ENCODE measurements at regions not wholly inside any gene's neighbourhood (a gene's known extent, or its start where the extent isn't known, plus 50 kb on each side); places are given as distances from the start of the nearest gene placed in this dataset.

GRCh38 chr22:27267145-27267544 is 534.4 kb downstream of the MN1 start:
- no peak for DNase-seq

DNA sequence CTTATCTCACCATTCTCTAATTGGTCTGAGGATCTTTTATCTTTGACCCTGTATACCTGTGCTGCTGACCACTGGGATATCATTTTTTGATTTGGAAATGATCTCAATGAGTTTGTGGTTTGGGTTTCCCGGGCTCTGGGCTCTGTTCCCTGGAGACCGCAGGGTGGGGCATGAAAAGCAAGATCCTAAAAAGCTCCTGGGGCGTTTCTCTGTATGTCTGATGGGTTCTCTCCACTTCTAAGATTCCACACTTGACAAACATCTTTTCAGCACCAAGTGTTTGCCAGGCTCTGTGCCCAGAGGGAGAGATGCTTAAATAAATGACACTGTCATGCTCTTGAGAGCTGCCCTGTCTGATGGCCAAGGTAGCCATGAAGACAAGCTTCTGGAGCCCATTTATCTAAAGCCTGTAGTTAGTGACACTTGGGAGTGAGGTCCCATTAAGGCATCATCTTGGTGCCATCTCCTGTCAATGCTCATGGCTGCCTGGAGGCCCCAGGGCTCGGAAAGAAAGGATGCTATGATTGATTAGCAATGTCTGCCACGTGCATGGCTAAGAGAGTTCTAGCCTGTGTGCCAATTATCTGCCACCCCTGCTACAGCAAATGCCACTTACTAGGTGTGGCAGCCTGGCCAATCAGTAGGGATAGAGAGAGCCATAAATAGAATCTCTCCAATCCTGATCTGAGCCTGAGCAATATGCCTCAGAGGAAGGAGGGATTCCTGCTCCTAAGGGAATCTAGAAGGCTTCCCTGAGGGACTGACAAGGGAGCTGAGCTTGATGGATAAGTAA is 531.6 kb downstream of the MN1 start:
- no peak for DNase-seq

DNA sequence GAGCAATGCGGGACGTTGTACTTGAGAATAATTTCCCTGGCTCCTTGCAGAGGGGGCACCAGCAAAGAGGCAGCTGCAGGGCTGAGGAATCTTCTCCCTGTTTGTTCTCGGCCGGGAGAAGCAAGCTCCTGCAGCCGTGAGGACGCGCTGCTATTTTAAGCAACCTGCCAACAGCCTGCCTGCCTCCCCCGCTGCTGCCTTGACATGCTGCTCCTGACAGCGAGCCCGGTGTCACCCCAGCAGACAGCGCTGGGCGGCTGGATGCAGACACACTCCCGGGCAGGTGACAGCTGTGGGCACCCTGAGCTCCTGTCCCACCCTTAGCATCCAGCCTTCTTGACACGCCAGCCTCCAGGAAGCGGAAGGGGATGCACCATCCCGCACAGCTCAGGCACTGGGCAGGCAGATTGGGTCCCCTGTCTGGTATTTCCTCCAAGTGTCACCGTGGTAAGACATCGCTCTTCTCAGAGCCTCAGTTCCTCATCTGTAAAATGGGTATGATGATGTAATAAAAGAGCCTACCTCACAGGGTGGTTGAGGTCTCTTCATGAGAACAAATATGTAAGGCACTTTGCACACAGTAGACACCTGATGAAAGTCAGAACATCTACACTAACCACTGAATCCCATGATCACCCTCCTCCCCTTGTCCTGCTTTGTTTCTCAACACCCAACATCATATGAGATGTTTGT is 530.6 kb downstream of the MN1 start:
- no peak for DNase-seq

DNA sequence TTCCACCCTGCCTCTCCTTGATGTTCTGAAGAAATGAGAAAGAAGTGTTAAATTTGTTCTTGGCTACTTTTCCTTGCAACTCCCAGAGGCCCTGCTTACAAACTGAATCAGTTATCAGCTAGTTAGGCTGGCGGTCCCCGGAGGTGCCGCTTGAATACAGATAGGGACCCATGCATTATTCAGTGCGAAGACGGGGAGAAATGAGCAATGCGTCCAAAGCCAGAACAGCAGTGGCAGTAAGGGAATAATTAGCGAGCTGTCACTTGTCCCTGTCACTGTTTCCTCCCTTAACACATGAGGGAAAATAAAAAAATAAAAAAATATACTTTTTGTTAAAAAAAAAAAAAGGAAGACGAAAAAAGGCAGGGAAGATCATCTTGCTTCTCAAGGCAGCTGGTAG is 528.1 kb downstream of the MN1 start:
- no peak for DNase-seq

DNA sequence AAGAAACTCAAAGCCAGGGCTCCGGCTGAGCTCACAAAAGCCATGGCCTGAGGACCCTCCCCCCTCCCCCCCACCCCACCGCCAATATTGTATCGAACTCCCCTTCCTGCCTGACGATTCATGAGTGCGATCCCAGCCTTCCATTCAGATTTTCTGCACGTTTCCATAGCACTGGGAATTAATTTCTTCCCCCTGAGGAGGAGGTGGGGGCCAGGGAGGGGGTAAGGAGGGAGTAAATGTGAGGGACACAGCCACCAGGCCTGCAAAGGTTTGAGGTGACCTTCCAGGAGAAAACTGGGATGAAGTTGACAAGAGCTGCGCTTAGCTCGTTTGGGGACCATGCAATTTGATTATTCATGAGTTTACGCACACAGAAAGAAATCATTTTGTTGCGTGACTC is 527.7 kb downstream of the MN1 start:
- DNase-seq, result no peak

DNA sequence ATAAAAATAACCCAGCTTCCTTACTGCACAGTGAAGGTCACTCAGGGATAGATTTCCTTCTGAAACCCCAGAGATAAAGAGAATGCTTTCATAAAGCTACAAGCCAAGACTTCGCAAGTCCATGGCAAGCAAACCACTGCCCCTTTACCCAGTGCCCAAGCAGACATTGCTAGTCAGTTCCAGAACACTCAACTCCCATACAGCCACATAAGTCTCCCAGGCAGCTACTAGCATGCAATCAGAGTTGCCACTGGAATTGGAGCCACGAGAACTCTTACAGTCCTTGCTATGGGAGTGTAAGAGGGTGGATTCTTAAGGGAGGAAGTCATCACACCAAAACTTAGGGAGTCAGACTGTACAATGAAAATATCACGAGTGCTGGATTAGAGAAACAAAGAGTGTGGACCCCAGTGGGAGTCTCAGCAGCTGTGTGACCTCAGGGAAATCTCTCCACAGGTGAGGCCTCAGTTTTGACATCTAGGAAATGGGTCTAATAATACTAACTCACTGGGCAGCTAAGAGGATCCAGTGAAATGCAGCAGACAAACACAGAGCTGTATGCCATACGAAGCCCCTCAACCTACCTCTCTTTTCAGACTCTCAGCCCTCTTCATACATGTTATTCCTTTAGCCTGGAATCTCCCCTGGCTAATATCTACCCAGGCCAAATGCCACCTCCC is 526.6 kb downstream of the MN1 start:
- no peak for DNase-seq

- no peak for DNase-seq
These were observed 522.6 kb downstream of the MN1 start for GRCh38 chr22:27278946-27279345.

DNA sequence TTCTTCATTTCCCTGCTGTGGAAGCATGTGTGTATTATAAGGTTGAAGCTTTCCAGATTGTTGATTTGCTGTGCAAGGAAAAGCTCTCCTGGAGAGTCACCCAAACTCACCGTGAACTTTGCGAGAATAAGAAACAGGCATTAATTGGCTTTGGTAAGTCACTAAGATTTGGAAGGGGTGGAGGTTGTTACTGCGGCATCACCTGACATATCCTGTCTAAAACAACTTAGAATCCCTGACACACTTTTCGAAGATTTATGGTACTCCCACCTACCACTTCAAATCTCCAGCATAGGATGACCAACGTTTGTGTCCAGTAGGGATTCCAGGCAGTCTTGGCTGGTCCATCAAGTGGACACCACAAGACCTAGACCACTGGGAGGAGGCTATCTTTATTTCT is 518.3 kb downstream of the MN1 start:
- no peak for DNase-seq

- DNase-seq, result no peak
These were observed 517.8 kb downstream of the MN1 start for GRCh38 chr22:27283714-27284113.

DNA sequence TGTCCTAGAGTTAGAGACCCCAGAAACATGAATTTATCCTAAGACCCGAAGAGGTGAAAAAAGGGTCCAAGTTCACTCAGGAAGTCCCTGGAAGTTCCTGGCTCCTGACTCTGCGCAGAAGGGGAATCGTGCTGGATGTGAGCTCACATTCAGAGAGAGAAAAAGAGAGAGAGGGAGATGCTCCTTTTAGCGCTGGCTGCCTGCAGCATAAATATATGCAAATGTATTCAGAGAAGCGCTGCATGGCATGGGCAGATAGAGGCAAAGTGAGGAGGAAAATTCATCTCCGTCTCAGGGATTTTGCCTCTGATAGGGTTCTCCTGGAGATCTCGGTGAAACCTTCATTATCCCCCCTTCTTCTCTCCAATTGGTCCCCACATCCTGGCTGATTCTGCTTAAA is 517.2 kb downstream of the MN1 start:
- DNase-seq, result no peak

DNA sequence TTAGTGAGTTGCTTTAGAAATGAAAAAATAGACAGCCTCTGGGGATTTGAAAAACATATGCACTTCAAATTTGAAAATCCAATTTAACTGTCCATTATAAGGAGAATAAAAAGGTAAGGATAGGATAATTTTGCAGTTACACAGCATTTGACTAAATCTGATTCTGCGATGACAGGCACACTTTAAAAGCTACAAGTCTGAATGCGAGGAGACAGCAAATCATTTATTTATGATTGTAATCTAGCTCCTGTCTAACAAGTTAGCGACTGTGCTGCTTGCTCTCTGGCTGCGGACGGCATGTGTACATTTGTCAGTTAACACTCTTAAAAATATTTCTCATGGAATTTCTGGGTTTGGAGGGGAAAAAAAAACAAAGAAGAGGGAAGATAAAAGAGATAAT is 514.8 kb downstream of the MN1 start:
- DNase-seq, result no peak

DNA sequence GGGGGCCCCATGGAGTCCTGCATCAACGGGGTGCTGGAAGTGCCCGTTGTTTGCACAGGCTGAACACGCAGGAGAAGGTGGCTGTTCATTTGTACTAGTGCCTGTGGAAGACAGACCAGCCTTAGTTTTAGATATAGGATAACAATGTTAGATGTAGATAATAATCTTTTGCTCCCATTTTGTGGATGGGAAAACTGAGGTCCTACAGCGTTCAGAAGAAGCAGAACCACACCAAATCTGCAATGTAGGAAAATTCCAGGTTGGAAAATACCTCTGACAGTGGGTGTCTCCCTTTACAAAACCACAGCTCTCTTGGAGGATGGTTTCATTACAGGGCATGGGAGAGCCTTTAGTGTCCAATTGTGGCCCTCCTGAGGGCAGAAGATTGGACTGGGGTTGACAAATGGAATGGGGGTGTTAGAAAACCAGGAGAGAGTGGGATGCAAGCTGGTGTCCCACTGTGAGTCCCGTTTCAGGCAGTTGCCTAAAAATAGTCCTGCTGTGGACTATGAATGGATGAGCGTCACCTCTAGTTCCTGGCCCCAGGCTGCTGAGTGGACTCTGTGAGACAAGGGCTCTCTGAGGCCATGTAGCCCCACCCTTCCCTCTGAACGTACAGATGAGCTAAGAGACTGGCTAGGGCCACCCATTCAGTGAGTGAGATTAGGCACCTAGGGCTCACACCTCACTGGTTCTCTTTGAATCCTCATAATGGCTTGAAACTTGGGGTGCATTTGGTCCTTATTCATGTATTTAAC is 508.8 kb downstream of the MN1 start:
- no peak for DNase-seq

DNA sequence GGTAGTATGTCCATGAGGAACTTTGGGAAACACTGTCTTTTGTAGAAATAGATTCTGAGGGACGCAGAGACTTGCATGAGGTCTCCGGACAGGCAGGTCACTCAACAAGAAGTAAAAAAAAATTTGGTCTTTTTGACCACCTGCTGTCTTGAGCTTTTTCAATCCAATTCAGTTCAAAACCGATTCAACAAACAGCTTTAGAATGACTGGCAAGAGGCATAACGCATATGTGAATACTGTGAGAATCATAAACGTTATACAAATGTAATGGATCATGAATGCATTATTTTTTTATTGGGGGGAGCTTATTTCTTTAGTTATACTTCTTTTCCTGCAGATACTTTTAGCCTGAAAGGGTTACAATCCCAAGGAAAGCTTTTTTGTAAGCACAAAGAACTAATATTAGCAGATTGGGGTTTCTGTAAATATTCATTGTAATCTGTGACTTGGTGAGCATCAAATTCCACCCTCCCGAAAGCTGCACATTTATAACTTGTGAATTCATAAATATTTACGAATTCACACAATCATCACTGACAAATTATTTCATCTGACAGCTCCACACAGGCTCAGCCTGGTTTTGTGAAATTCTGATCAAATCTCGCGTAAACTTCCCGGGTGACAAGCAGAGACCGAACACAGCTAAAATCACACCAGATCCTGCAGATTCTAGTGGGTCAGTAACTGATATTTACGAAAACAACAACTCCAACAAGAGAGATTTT is 507.7 kb downstream of the MN1 start:
- DNase-seq, result no peak

DNA sequence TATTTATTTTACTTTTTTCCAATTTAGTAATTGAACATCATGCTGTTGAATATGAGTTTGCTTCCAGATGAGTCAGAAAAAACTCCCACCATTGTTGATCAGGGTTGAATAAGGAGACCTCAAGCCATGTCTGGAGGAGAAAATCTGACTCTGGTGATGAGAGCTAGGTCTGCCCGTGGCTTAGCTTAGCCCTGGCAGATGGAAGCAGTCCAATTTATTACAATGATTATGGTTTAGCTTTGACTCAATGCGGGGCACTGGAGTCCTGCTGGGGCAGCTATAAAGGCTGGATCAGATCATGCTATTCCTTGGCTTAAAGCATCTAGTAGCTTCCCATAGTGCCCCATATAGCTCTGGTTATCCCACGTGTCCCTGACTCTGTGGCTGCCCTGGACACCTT is 506.5 kb downstream of the MN1 start:
- DNase-seq, result no peak

DNA sequence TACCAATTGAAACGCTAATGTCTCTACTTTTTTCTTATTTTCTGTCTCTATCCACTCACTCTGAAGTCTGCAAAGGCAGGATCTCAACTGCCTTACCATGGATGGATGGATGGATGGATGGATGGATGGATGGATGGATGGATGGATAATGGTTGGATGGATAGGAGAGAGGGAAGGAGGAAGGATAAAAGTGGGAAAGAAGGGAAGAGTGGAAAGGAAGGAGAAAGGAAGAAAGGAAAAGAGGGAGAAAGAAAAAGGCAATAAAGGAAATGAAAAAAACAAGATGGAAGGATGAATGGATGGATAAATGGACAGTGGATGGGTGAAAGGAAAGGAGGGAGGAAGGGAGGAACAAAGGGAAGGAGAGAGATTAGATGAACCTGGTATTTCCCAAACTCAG is 506.0 kb downstream of the MN1 start:
- no peak for DNase-seq

- no peak for DNase-seq
These were observed 505.4 kb downstream of the MN1 start for GRCh38 chr22:27296091-27296675.

- DNase-seq, result no peak
These were observed 504.4 kb downstream of the MN1 start for GRCh38 chr22:27297125-27297524.

DNA sequence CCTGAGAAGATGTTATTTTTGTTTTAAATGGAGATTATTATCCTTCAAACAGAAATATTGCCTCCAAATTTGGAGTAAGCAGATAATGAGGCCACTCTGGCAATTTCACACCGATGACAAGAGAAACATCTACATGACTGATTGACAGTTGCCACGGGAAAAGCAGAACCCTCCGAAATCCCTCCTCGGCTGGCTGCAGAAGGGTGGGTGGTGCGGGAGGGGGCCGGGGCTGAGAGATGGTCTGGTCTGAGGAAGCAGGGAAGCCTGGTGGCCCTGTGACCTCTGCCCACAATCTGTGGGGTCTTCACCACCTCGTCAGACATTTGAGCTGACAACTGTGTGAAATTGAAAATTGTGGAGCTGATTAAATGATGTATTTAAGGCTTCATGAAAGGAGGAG is 503.2 kb downstream of the MN1 start:
- DNase-seq, result no peak

GRCh38 chr22:27298742-27299141 is 502.8 kb downstream of the MN1 start:
- DNase-seq, result no peak

GRCh38 chr22:27299181-27300085 is 502.1 kb downstream of the MN1 start:
- DNase-seq, result no peak

All from CD4-positive, alpha-beta T cell treated with Interleukin-21 for 1 hour (primary cell).